IMR-90 (cell line): ENCODE measurements at regions not wholly inside any gene's neighbourhood (a gene's known extent, or its start where the extent isn't known, plus 50 kb on each side); places are given as distances from the start of the nearest gene placed in this dataset.

Experiments used
- ATAC-seq: fragments of 200-7000 bp; cut with Tn5 transposase; 2 replicates; pipeline ENCODE4 v1.9.1; 2020; ENCODE audit warnings: low read depth, mild to moderate bottlenecking, moderate library complexity
- BruUV-seq: library from RNA; stranded (reverse); fragments of 400-500 nt; replicated peaks from 2 replicates; lab custom pipeline; 2021; lab: Mats Ljungman, UMichigan
- CTCF ChIA-PET: fragments of 300-600 bp; formaldehyde crosslinking; extraction: SDS; loops from one replicate; lab custom pipeline; 2021; ENCODE audit warnings: antibody characterized with exemption; lab: Yijun Ruan, JAX
- POLR2A ChIA-PET: fragments of 300-600 bp; sonication (Branson Sonifier 250); formaldehyde crosslinking; loops from one replicate; lab custom pipeline; 2022; ENCODE audit warnings: antibody characterized with exemption; ENCODE audit not compliant: unreplicated experiment; lab: Charles Lee
- DNase-seq: peaks from one replicate; pipeline ENCODE4 v3.0.0; 2013
- H2AFZ ChIP-seq: replicated peaks from 2 replicates; pipeline ENCODE3; 2013; ENCODE audit warnings: low read length, mild to moderate bottlenecking; ENCODE audit not compliant: poor library complexity
- H2AK5ac ChIP-seq: 2 replicates; pipeline ENCODE4 v1.6.1; 2013; ENCODE audit warnings: low read depth, low read length, inconsistent platforms
- H2AK9ac ChIP-seq: replicated peaks from 2 replicates; pipeline ENCODE3; 2013; ENCODE audit warnings: mild to moderate bottlenecking, low read depth, low read length, moderate library complexity; ENCODE audit not compliant: poor library complexity
- H2BK120ac ChIP-seq: 2 replicates; pipeline ENCODE4 v1.6.1; 2013; ENCODE audit warnings: low read depth, low read length, inconsistent platforms
- H2BK15ac ChIP-seq: 3 replicates; pipeline ENCODE4 v1.6.1; 2013; ENCODE audit warnings: low read depth, low read length, inconsistent platforms
- H2BK20ac ChIP-seq: 2 replicates; pipeline ENCODE4 v1.6.1; 2013; ENCODE audit warnings: low read depth, mild to moderate bottlenecking, inconsistent platforms, low read length, moderate library complexity
- H2BK5ac ChIP-seq: 2 replicates; pipeline ENCODE4 v1.6.1; 2013; ENCODE audit warnings: mild to moderate bottlenecking, low read depth, low read length, inconsistent platforms; ENCODE audit not compliant: poor library complexity, severe bottlenecking
- H3K14ac ChIP-seq: replicated peaks from 2 replicates; pipeline ENCODE4 v1.6.1; 2013; ENCODE audit warnings: low read depth, low read length, inconsistent platforms
- H3K18ac ChIP-seq: 2 replicates; pipeline ENCODE4 v1.6.1; 2013; ENCODE audit warnings: low read depth, low read length, control low read depth
- H3K23ac ChIP-seq: 2 replicates; pipeline ENCODE4 v1.6.1; 2013; ENCODE audit warnings: low read depth, low read length, inconsistent platforms
- H3K27ac ChIP-seq: 2 replicates; pipeline ENCODE4 v1.5.1; 2013; ENCODE audit warnings: mild to moderate bottlenecking, control low read depth, low read length; ENCODE audit not compliant: insufficient read depth
- H3K27me3 ChIP-seq: 2 replicates; pipeline ENCODE4 v1.6.1; 2013; ENCODE audit warnings: low read length; ENCODE audit not compliant: control insufficient read depth, insufficient read depth
- H3K36me3 ChIP-seq: 2 replicates; pipeline ENCODE4 v1.6.1; 2013; ENCODE audit warnings: low read length, mixed read lengths; ENCODE audit not compliant: control insufficient read depth, insufficient read depth
- H3K4ac ChIP-seq: 2 replicates; pipeline ENCODE4 v1.6.1; 2013; ENCODE audit warnings: low read depth, low read length, inconsistent platforms
- H3K4me1 ChIP-seq: 2 replicates; pipeline ENCODE4 v1.6.1; 2013; ENCODE audit warnings: low read length, mixed read lengths; ENCODE audit not compliant: control insufficient read depth, insufficient read depth
- H3K4me2 ChIP-seq: 2 replicates; pipeline ENCODE4 v1.6.1; 2013; ENCODE audit warnings: low read depth, mild to moderate bottlenecking, control low read depth, low read length, moderate library complexity
- H3K4me3 ChIP-seq: 2 replicates; pipeline ENCODE4 v1.5.1; 2013; ENCODE audit warnings: low read depth, mild to moderate bottlenecking, control low read depth, low read length, moderate library complexity; ENCODE audit not compliant: insufficient read depth
- H3K56ac ChIP-seq: 2 replicates; pipeline ENCODE4 v1.6.1; 2013; ENCODE audit warnings: low read length, inconsistent platforms; ENCODE audit not compliant: insufficient read depth; ENCODE audit errors: extremely low read depth
- H3K79me1 ChIP-seq, 2 experiments: 2 replicates each; pipeline ENCODE4 v1.6.1; 2013; ENCODE audit warnings: low read length in 2 of 2, inconsistent platforms in 1 of 2, low read depth in 1 of 2
- H3K9ac ChIP-seq: 2 replicates; pipeline ENCODE4 v1.6.1; 2013; ENCODE audit warnings: low read depth, low read length, control low read depth
- H3K9me1 ChIP-seq: 2 replicates; pipeline ENCODE4 v1.6.1; 2013; ENCODE audit warnings: low read length, inconsistent platforms; ENCODE audit not compliant: insufficient read depth
- H3K9me3 ChIP-seq: 2 replicates; pipeline ENCODE4 v1.6.1; 2013; ENCODE audit warnings: low read length; ENCODE audit not compliant: control insufficient read depth, insufficient read depth
- H4K20me1 ChIP-seq: 2 replicates; pipeline ENCODE4 v1.6.1; 2013; ENCODE audit warnings: low read length, inconsistent platforms; ENCODE audit not compliant: insufficient read depth
- H4K5ac ChIP-seq: 2 replicates; pipeline ENCODE4 v1.6.1; 2013; ENCODE audit warnings: mild to moderate bottlenecking, low read depth, low read length, control low read depth
- H4K8ac ChIP-seq, 2 experiments: 2 replicates each; pipeline ENCODE4 v1.6.1; 2013; ENCODE audit warnings: low read depth in 2 of 2, low read length in 2 of 2, control low read depth in 1 of 2, inconsistent platforms in 1 of 2
- H4K91ac ChIP-seq: 2 replicates; pipeline ENCODE4 v1.6.1; 2013; ENCODE audit warnings: low read depth, low read length, inconsistent platforms; ENCODE audit not compliant: insufficient read depth
- MAFK ChIP-seq: IDR thresholded peaks from 2 replicates; pipeline ENCODE4 v1.6.1; 2012; ENCODE audit warnings: low read depth, low read length, improper control_type of control experiment
- MXI1 ChIP-seq: IDR thresholded peaks from 2 replicates; pipeline ENCODE4 v1.6.1; 2012; ENCODE audit warnings: low read depth, mild to moderate bottlenecking, low read length, moderate library complexity, borderline replicate concordance
- RAD21 ChIP-seq: IDR thresholded peaks from 2 replicates; pipeline ENCODE4 v1.6.1; 2012; ENCODE audit warnings: low read length, improper control_type of control experiment
- RFX5 ChIP-seq: IDR thresholded peaks from 2 replicates; pipeline ENCODE4 v1.8.0; 2012; ENCODE audit warnings: low read depth, mild to moderate bottlenecking, low read length, moderate library complexity
- WGBS, 2 experiments: methylation state at CpG; one replicate each; pipeline versions ENCODE4 v1.1.5 to v1.1.7; 2013; ENCODE audit warnings: missing lambda C conversion rate in 2 of 2; ENCODE audit not compliant: insufficient read length in 1 of 2; ENCODE audit errors: extremely low coverage in 2 of 2; 5-methylcytosine and 5-hydroxymethylcytosine counted together
- dilution Hi-C: fragments of 300-500 bp; cut with HindIII; formaldehyde crosslinking; loops from one replicate; pipeline ENCODE4 v1.14.3; 2018; ENCODE audit warnings: low sequenced_read_pairs; ENCODE audit not compliant: unreplicated experiment
- in situ Hi-C: fragments of 300-500 bp; cut with MboI; formaldehyde crosslinking; loops from 3 replicates; pipeline ENCODE4 v1.14.3; 2019; ENCODE audit warnings: low sequenced_read_pairs, inconsistent platforms, mixed read lengths
- intact Hi-C: fragments of 100-400 bp; cut with micrococcal nuclease; formaldehyde crosslinking; loops from 2 replicates; pipeline ENCODE4 v1.10.0; 2022
- TF ChIP-seq, protein P1 (sequence below): fragments of 150-350 bp; IDR thresholded peaks from 2 replicates; pipeline ENCODE4 v1.6.1; 2016; ENCODE audit warnings: low read depth, mild to moderate bottlenecking, low read length, moderate library complexity, borderline replicate concordance

DNA sequence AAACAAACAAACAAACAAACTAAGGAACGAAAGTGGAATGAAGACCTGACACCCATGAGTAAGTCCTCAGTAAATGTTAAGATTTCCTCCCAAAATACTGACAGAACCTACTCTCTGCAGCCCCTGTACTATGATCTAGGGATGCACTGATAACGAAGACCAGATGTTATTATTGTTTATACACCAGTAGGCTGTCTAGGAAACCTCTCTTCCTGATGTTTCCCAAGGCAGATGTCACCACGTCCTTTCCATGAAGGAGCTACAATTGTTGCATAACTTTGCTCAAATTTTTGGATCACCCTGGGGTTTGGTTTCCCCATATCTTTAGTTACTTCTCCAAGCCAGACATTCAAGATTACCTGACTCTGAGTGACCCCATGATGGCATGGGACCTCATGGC is 340.7 kb downstream of the MIAT start:
- no peak overlapping the region for H2AK9ac ChIP-seq
- H3K23ac ChIP-seq, result no peak overlapping the region
- dilution Hi-C loops, result no loop called here
- H3K4ac ChIP-seq, result no peak overlapping the region
- H2BK120ac ChIP-seq, result no peak overlapping the region
- no peaks in the 10 kb centered on the region for H3K9me1 ChIP-seq
- no peak for DNase-seq
- H2AFZ ChIP-seq, result no peak overlapping the region
- no peak overlapping the region for H3K4me3 ChIP-seq
- no peak overlapping the region for H3K18ac ChIP-seq
- no peak overlapping the region for H3K56ac ChIP-seq
- BruUV-seq, result no TSS peak
- H3K9me3 ChIP-seq, result no peaks in the 10 kb centered on the region
- no peaks in the 10 kb centered on the region for H4K20me1 ChIP-seq
- no peak overlapping the region for H4K5ac ChIP-seq
- no peak for TF ChIP-seq RAD21
- TF ChIP-seq MAFK, result no peak
- TF ChIP-seq, protein P1, sequence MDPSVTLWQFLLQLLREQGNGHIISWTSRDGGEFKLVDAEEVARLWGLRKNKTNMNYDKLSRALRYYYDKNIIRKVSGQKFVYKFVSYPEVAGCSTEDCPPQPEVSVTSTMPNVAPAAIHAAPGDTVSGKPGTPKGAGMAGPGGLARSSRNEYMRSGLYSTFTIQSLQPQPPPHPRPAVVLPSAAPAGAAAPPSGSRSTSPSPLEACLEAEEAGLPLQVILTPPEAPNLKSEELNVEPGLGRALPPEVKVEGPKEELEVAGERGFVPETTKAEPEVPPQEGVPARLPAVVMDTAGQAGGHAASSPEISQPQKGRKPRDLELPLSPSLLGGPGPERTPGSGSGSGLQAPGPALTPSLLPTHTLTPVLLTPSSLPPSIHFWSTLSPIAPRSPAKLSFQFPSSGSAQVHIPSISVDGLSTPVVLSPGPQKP, result no peak
- TF ChIP-seq MXI1, result no peak
- TF ChIP-seq RFX5, result no peak
- intact Hi-C loops, result no loop called here
- H4K91ac ChIP-seq, result no peak overlapping the region
- no peak overlapping the region for H2BK20ac ChIP-seq
- H2AK5ac ChIP-seq, result no peak overlapping the region
- no peak for ATAC-seq
- H3K79me1 ChIP-seq, result no peaks in the 10 kb centered on the region
- no peak overlapping the region for H3K4me2 ChIP-seq
- 20% methylated on average over 1 of the region's 3 CpGs; no CpG with 5 or more reads in 1 of the 2 experiments for WGBS, 2 experiments
- no peaks in the 10 kb centered on the region for H3K4me1 ChIP-seq
- no peak overlapping the region for H2BK15ac ChIP-seq
- no peaks in the 10 kb centered on the region for H3K36me3 ChIP-seq
- H3K27me3 ChIP-seq, result peaks cover 10% of the 10 kb centered on the region
- no peak overlapping the region for H3K14ac ChIP-seq
- H3K27ac ChIP-seq, result no peak overlapping the region
- CTCF ChIA-PET, result no interaction called here
- H4K8ac ChIP-seq, result no peak overlapping the region
- H3K9ac ChIP-seq, result no peak overlapping the region
- POLR2A ChIA-PET, result no interaction called here
- no peak overlapping the region for H2BK5ac ChIP-seq
- in situ Hi-C loops, result no loop called here
